SK-N-SH (cell line): ENCODE measurements at regions not wholly inside any gene's neighbourhood (a gene's known extent, or its start where the extent isn't known, plus 50 kb on each side); places are given as distances from the start of the nearest gene placed in this dataset.

Experiments used
- CTCF ChIA-PET: fragments of 300-600, 350-600 bp; formaldehyde crosslinking; extraction: SDS; loops from one replicate; lab custom pipeline; 2021; lab: Yijun Ruan, JAX
- POLR2A ChIA-PET: fragments of 350-600 bp; sonication (Branson Sonifier 250); formaldehyde crosslinking; extraction: SDS; loops from one replicate; lab custom pipeline; 2020; ENCODE audit warnings: antibody characterized with exemption, inconsistent platforms; lab: Yijun Ruan, JAX
- DNase-seq: peaks from one replicate; pipeline ENCODE4 v3.0.0; 2012
- H2AFZ ChIP-seq: fragments of 200-600 bp; sonication (generic); 2 replicates; pipeline ENCODE4 v1.8.1; 2016; ENCODE audit warnings: antibody characterized with exemption, mild to moderate bottlenecking, low read depth
- H3F3A ChIP-seq: fragments of 200-600 bp; sonication (generic); replicated peaks from 2 replicates; pipeline ENCODE3; 2016; ENCODE audit warnings: antibody characterized with exemption, mild to moderate bottlenecking; ENCODE audit not compliant: insufficient read depth
- H3K27ac ChIP-seq, 2 experiments: fragments of 200-500 bp in 1 of 2; fragments of 200-600 bp in 1 of 2; sonication (Bioruptor generic) in 1 of 2; sonication (generic), shearing (Covaris generic) in 1 of 2; 2 replicates each; pipeline versions ENCODE4 v1.5.1 to v1.6.1; 2014 to 2016; ENCODE audit warnings: low read depth in 2 of 2, inconsistent platforms in 1 of 2, low read length in 1 of 2, mild to moderate bottlenecking in 1 of 2, mixed read lengths in 1 of 2
- H3K27me3 ChIP-seq: fragments of 200-600 bp; sonication (generic), shearing (Covaris generic); 2 replicates; pipeline ENCODE4 v1.6.1; 2016; ENCODE audit warnings: mixed run types; ENCODE audit not compliant: insufficient read depth
- H3K36me3 ChIP-seq, 2 experiments: fragments of 200-500 bp in 1 of 2; fragments of 200-600 bp in 1 of 2; sonication (Bioruptor generic) in 1 of 2; sonication (generic) in 1 of 2; replicated peaks in 1 of 2; 2 replicates each; pipeline versions ENCODE3 to v1.5.1; 2014 to 2016; ENCODE audit warnings: low read length in 1 of 2, mild to moderate bottlenecking in 1 of 2; ENCODE audit not compliant: insufficient read depth in 2 of 2, control insufficient read depth in 1 of 2
- H3K4me1 ChIP-seq, 2 experiments: fragments of 200-500 bp in 1 of 2; fragments of 200-600 bp in 1 of 2; sonication (Bioruptor generic) in 1 of 2; sonication (generic), shearing (Covaris generic) in 1 of 2; 2 replicates each; pipeline versions ENCODE4 v1.5.1 to v1.6.1; 2014 to 2016; ENCODE audit warnings: low read depth in 1 of 2, low read length in 1 of 2, mixed run types in 1 of 2; ENCODE audit not compliant: insufficient read depth in 2 of 2, control insufficient read depth in 1 of 2
- H3K4me2 ChIP-seq: fragments of 200-600 bp; sonication (generic), shearing (Covaris generic); 2 replicates; pipeline ENCODE4 v1.6.1; 2017; ENCODE audit warnings: mixed run types
- H3K4me3 ChIP-seq, 2 experiments: fragments of 200-500 bp in 1 of 2; fragments of 200-600 bp in 1 of 2; sonication (Bioruptor generic) in 1 of 2; sonication (generic), shearing (Covaris generic) in 1 of 2; 2 replicates each; pipeline versions ENCODE4 v1.5.1 to v1.8.1; 2014 to 2016; ENCODE audit warnings: low read depth in 2 of 2, inconsistent platforms in 1 of 2, low read length in 1 of 2, mild to moderate bottlenecking in 1 of 2, mixed read lengths in 1 of 2, moderate library complexity in 1 of 2
- H3K79me2 ChIP-seq: fragments of 200-600 bp; sonication (generic); 2 replicates; pipeline ENCODE4 v1.8.1; 2017; ENCODE audit warnings: mild to moderate bottlenecking; ENCODE audit not compliant: insufficient read depth
- H3K9ac ChIP-seq: fragments of 200-600 bp; sonication (generic); 2 replicates; pipeline ENCODE4 v1.6.1; 2017; ENCODE audit warnings: mixed run types
- H3K9me2 ChIP-seq: fragments of 200-600 bp; sonication (generic); 2 replicates; pipeline ENCODE4 v1.6.1; 2017; ENCODE audit warnings: mixed run types
- H3K9me3 ChIP-seq: fragments of 200-600 bp; sonication (generic); 2 replicates; pipeline ENCODE4 v1.6.1; 2017; ENCODE audit warnings: mixed run types, mild to moderate bottlenecking, moderate library complexity
- H4K20me1 ChIP-seq: fragments of 200-600 bp; sonication (generic); 2 replicates; pipeline ENCODE4 v1.6.1; 2017; ENCODE audit warnings: mild to moderate bottlenecking, mixed run types; ENCODE audit not compliant: insufficient read depth
- CTCF ChIP-seq: fragments of 200-600 bp; sonication (generic); IDR thresholded peaks from 2 replicates; pipeline ENCODE4 v1.6.1; 2017; ENCODE audit warnings: antibody characterized with exemption, mild to moderate bottlenecking, moderate library complexity
- ELF1 ChIP-seq: IDR thresholded peaks from 2 replicates; pipeline ENCODE4 v1.4.0; 2012
- EP300 ChIP-seq, 2 experiments: IDR thresholded peaks; 2 replicates each; pipeline versions ENCODE4 v1.4.0 to v1.6.1; 2012; ENCODE audit warnings: borderline replicate concordance in 1 of 2, low read depth in 1 of 2, low read length in 1 of 2
- EZH2phosphoT487 ChIP-seq: fragments of 200-600 bp; sonication (generic); IDR thresholded peaks from 2 replicates; pipeline ENCODE4 v1.6.1; 2017; ENCODE audit warnings: low read depth, mixed run types, mild to moderate bottlenecking, antibody characterized with exemption, moderate library complexity, borderline replicate concordance
- FOXJ3 ChIP-seq: sonication (generic); formaldehyde crosslinking; IDR thresholded peaks from 2 replicates; pipeline ENCODE4 v1.5.1; 2020; ENCODE audit warnings: mild to moderate bottlenecking, missing genetic modification reagents
- FOXM1 ChIP-seq: IDR thresholded peaks from 2 replicates; pipeline ENCODE4 v1.4.0; 2012; ENCODE audit warnings: low read depth, mild to moderate bottlenecking
- GATA2 ChIP-seq: sonication (generic); formaldehyde crosslinking; IDR thresholded peaks from 2 replicates; pipeline ENCODE4 v1.5.0; 2020; ENCODE audit warnings: mild to moderate bottlenecking, missing genetic modification reagents
- IRF3 ChIP-seq: fragments of 150-350 bp; IDR thresholded peaks from 2 replicates; pipeline ENCODE4 v1.6.1; 2016; ENCODE audit warnings: mild to moderate bottlenecking, low read depth, low read length
- MEF2A ChIP-seq: IDR thresholded peaks from 2 replicates; pipeline ENCODE4 v1.4.0; 2012; ENCODE audit warnings: low read depth, borderline replicate concordance
- MXI1 ChIP-seq: IDR thresholded peaks from 2 replicates; pipeline ENCODE4 v1.6.1; 2012; ENCODE audit warnings: mild to moderate bottlenecking, low read depth, low read length, improper control_type of control experiment
- NFIC ChIP-seq: IDR thresholded peaks from 2 replicates; pipeline ENCODE4 v1.4.0; 2012; ENCODE audit warnings: borderline replicate concordance
- RAD21 ChIP-seq: IDR thresholded peaks from 2 replicates; pipeline ENCODE4 v1.6.1; 2012; ENCODE audit warnings: mild to moderate bottlenecking, low read length
- RCOR1 ChIP-seq: fragments of 150-350 bp; IDR thresholded peaks from 2 replicates; pipeline ENCODE4 v1.6.1; 2017; ENCODE audit warnings: antibody characterized with exemption, low read length
- REST ChIP-seq: IDR thresholded peaks from 2 replicates; pipeline ENCODE4 v1.6.1; 2012; ENCODE audit warnings: mild to moderate bottlenecking, low read depth, low read length, moderate library complexity
- RFX5 ChIP-seq: IDR thresholded peaks from 2 replicates; pipeline ENCODE4 v1.6.1; 2012; ENCODE audit warnings: mild to moderate bottlenecking, improper control_type of control experiment, low read length
- RXRA ChIP-seq: IDR thresholded peaks from 2 replicates; pipeline ENCODE4 v1.4.0; 2012; ENCODE audit warnings: low read depth, mild to moderate bottlenecking, borderline replicate concordance
- TEAD4 ChIP-seq: IDR thresholded peaks from 2 replicates; pipeline ENCODE4 v1.4.0; 2012; ENCODE audit warnings: mild to moderate bottlenecking, borderline replicate concordance; ENCODE audit not compliant: insufficient read depth
- YY1 ChIP-seq: IDR thresholded peaks from 2 replicates; pipeline ENCODE4 v1.4.0; 2012; ENCODE audit warnings: low read depth, mild to moderate bottlenecking
- WGBS: methylation state at CpG from one replicate; pipeline ENCODE4 v1.1.6; 2017; ENCODE audit warnings: low lambda C conversion rate; 5-methylcytosine and 5-hydroxymethylcytosine counted together

- Histone ChIP-seq H3K27ac (no peak overlapping the region), H3K9me2 (no peaks in the 10 kb centered on the region), H2AFZ (no peak overlapping the region), H3K4me2 (no peak overlapping the region), H3K27me3 (no peaks in the 10 kb centered on the region), H3K4me1 (no peaks in the 10 kb centered on the region), H3K9me3 (no peaks in the 10 kb centered on the region), H3K79me2 (no peaks in the 10 kb centered on the region), H3K4me3 (no peak overlapping the region), H3K36me3 (no peaks in the 10 kb centered on the region), H4K20me1 (no peaks in the 10 kb centered on the region), H3F3A (no peaks in the 10 kb centered on the region), H3K9ac (no peak overlapping the region)
- CTCF ChIA-PET, result no interaction called here
- POLR2A ChIA-PET, result no interaction called here
- WGBS, result 25% methylated on average over 2 of the region's 2 CpGs
- TF ChIP-seq REST, result no peak
- TF ChIP-seq RXRA, result no peak
- TF ChIP-seq CTCF, result no peak
- no peak for TF ChIP-seq IRF3
- no peak for TF ChIP-seq FOXM1
- no peak for TF ChIP-seq NFIC
- no peak for TF ChIP-seq MEF2A
- TF ChIP-seq YY1, result no peak
- TF ChIP-seq ELF1, result no peak
- TF ChIP-seq RAD21, result no peak
- no peak for TF ChIP-seq TEAD4
- no peak for TF ChIP-seq EZH2phosphoT487
- TF ChIP-seq EP300 (IDR thresholded peaks at IDR 0.05; ENCODE audit: borderline replicate concordance in 1 of 2, low read depth in 1 of 2, low read length in 1 of 2), result no peak
- no peak for TF ChIP-seq RFX5
- no peak for TF ChIP-seq GATA2
- TF ChIP-seq RCOR1, result no peak
- TF ChIP-seq FOXJ3 (CRISPR knock-in tag), result no peak
- TF ChIP-seq MXI1, result no peak
- no peak for DNase-seq
These were observed 55.6 kb downstream of the OR4C45 start for GRCh38 chr11:50088231-50088630.
